Brain pericyte (primary cell): ENCODE measurements at regions not wholly inside any gene's neighbourhood (a gene's known extent, or its start where the extent isn't known, plus 50 kb on each side); places are given as distances from the start of the nearest gene placed in this dataset.
"Not testable (repeated sequence)": the region's sequence is repeated elsewhere in the genome, so short reads cannot be mapped to it uniquely, and the experiment has no call there.

Source experiments
- DNase-seq: peaks from one replicate; pipeline ENCODE4 v3.0.0-alpha.2; 2012; ENCODE audit warnings: low read depth, low spot score

DNA sequence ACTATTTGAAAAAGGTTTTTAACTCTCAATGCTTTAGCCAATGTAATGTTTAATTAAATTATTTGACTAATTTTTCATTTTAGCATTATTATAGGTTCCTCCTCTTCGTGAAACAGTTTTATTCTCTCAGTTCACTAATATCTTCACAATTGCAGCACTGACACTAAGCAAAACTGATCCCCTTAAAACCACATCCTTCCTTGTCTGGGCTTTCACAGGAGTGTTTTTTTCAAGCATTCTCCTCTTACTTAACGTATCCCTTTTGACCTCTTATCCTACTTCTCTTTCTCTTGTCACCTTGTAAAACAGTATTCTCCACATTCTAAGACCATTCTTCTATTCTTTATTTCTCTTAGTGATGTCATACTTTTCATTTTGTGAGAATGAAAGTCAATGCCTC lies 112.8 kb downstream of the DSC3 start:
- DNase-seq: no peak

DNA sequence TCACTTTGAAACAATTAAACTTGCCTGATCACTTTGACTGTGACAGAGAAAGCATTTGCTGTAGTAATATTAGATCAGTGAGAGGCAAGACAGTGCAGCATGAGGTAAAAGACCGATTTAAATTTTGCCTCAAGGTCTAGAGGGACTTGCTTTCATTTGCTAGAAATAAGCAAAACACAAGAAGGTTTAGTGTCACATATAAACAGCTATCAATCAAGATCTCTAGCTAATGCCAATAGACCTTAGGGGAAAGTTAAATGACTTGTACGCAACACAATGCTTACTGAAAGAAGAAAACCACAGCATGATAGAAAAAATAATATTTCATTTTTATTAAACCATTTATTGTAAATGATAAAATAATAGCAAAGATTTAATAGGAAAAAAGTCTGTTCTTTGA lies 113.5 kb downstream of the DSC3 start:
- no peak for DNase-seq

DNA sequence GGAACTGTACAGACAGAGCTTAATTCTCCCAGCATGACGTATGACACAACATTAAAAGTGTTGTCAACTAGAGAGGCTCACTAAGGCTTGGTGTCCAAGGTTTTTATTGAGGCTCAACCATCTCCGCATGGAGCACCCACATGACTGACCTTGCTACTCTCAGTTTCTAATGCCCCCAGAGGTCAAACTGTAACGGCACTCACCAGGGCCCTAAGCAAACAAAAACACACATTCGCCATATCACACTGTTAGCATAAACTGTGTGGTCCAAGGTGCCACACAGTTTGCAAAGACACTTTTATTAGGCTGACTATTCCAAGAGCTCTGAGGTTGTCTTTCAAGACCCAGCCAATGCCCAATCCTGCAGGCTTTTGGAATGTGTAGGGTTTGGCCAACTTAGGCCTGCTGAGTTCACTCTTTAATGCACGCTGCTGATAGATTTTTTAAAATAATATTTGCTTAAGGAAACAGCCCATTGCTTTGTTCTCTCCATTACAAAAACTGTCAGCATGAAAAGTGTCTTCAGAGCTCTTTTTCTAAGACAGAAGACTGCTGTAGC lies 114.9 kb downstream of the DSC3 start:
- DNase-seq: no peak

DNA sequence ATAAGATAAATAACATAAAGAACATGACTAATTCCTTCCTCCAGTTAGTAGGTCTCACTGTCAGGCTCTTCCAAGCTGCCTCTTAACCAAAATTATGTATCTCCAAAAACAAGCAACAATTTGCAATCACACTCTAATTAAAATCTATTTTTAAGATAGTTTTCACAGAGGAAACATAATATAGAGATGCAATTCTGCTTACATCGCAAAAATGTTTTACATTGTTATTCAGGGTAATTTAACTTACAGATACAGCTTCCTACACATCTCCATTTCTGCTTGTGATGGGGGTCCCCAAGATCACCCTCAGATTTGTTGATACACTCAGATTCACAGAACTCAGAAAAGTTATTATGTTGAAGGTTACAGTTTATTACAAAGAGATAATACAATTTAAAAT lies 115.5 kb downstream of the DSC3 start:
- no peak for DNase-seq

DNA sequence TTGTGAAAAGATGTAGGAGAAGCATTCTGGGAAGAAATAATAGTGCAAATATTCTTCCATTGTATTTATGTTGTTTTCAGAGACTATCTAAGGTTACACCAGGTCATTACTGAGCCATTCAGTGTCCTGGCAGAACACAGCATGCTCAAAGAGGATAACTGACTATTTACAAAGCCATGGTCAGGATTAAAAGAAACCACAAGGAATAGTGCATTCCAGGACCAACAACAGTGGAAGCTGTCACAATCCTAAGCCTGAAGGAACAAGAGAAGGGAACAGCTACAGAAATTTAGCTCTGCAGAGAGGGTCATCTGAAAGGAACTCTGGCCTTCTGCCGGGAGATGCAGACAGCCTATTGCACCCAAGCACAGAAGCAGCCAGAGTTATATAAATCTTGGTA lies 116.7 kb downstream of the DSC3 start:
- no peak for DNase-seq

DNA sequence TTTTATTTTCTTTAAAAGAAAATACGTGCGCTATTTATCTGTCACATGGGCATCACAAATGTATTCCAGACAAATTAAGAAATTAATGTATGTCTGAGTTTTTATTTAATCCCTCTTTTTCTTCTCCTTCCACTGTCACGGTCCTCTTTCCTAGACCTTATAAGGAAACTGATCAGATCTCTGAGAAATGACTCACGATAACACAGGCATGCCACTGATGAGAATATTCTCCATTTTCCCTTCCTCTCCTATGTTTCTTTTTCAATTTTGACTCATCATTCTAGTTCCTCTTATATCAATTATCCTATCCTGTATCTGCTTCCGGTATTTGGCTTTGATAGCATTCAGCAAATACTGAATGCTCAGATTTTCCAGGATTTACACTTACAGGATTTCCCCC lies 121.8 kb downstream of the DSC3 start:
- DNase-seq: no peak

DNA sequence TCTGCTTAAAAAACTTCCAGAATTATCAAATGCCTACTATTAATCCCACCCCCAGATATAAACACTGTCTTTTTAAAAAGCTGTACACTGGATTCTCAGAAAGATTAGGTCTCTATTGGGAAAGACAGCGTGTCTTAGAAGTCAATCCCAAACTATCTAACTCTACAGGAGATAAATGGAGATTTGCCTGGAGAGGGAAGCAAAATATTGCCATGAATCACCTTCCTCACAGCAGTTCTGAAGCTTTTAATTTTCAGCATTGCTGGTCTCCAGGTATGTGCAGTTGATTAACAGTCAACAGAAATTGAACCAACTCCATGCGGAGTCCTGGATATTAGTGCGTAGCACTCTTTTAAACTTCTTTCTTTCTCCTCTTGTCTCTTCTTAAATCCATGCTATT lies 122.2 kb downstream of the DSC3 start:
- DNase-seq: no peak

DNA sequence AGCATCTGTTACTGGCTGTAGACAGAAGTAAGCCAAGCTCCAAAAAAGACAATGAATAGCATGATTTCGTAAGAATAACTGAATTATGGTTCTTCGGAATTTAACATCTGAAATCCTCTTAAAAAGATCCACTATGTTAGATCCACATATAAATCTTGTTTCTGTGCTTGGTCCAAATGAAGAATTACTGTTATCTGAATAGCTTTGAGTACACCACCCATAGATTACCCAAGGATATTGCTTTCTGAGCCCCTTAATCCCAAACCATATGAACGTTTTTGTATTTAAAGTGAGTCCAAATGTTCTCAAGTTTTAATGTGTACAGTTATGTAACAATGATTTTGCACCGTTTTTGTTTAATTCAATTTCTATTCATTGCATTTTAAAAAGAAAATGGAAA lies 124.9 kb downstream of the DSC3 start:
- DNase-seq: no peak

DNA sequence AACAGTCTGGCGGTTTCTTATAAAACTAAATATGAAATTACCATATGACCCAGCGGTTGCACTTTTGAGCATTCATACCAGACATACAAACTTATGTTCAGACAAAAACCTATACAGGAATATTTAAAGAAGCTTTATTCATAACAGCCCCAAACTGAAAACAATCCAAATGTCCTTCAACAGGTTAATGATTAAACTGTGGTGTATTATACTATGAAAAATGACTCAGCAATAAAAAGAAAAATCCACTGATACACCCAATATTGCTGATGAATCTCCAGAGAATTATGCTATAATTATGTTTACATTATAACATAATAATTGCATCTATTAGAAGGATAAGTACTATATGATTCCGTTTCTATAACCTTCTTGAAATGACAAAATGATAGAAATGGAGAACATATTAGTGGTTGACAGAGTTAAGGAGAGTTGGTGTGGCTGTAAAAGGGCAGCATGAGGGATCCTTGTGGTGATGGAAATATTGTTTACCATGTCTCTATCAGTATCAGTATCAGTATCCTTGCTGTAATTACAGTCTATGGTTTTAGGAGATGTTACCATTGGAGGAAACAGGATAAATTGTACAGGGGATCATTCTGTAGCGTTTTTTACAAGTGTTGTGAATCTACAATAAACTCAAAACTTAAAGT lies 127.1 kb downstream of the DSC3 start:
- DNase-seq: no peak

DNA sequence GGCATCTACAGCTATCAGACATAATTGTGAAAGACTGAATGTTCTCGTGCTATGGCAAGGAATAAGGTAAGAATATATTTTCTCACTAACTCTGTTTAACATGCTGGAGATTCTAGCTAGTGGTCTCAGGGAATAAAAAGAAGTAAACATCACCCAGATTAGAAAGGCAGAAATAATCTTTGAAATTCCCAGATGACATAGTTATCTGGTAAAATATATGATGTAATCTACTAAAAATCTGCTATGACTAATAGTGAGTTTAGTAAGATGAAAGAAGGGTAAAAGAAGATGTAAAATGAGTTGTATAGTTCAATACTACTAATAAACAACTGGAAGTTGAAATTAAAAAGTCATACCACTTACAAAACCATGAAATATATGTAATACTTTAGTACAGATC lies 134.2 kb downstream of the DSC3 start:
- no peak for DNase-seq

DNA sequence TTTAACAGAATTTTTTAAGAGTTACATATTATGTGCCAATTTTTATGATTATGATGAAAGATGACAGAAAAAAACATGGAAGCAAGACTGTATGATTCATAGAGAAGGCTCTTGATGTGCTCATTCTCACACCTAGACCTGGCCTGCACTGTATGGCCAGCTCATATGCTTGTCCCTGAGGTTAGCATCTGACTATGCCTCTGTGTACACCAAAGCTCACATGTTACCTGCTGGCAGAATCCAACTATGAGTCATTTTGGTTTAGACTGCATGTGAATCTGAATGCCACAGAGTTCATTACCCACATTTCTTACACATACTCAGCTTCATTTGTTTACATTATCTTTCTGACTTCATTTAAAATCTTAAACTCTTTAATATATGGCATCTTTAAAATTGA lies 139.0 kb downstream of the DSC3 start:
- no peak for DNase-seq

DNA sequence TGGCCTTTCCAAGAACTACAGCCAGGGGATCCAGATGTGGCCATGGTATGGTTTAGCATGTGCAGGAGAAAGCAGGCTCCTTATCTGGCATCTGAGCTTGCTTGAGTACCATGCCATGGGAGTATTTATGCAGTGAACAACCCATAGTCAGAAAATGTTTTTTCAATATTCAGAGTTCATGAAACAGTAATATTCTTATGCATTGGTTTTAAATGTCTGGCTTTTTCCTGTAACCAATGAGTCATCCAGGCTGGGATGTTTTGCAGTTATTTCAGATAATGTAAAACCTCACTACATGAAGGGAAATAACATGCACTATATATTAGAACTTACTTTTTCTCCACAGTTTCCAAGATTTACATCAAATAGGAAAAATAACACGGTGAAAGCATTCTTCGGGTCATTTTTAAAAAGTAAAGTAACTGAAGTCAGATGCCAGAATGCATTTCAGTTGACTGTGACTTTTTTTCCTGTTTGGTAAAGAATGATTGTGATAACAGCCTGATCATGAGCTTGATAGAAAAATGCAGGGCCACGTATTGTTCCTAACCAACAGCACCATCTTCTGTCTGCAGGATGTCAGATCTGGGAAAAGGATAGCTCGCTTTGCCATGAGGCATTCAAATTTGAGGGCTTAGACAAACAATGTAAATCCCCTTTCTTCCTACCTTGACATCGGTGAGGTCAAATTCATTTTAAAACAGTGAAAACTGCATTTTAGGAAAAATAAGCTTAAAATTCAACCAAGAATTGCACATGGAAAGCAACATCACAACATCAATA lies 152.8 kb downstream of the DSC3 start:
- DNase-seq: no peak

DNA sequence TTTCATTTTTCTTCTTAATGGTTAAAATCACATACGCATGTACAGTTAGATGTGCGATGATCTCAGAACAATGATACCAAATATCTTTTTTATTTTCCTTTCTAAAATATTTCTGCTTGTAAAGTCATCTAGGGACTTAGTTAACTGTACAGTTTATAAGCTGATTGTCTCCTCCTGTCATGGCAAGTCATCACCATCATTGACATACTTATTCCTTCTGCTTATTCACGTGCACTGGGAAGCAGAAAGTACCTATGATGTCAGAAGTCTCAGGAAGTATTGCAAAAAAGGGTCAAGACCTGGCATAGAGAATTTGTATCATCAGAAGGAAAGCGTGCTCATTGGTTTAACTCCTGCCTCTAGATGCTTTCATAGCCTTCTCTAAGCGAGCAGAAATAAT lies 154.2 kb downstream of the DSC3 start:
- no peak for DNase-seq

DNA sequence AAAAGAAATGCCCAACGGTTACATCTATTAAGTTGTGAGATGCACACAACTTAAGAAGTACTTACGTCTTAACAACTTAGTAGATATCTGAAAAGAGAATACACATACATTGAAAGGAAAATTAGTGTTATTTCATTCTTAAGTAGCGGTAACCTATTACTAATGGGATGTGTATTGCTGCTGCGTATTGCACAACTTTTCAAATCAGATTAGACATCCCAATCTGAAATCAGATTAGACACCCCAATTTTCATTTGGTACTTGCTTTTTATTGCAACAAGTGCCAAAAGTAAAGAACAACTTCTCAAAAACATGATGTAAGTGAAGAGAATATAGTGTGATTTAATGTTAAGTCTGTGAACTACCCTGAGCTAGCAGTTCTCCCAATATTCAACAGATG lies 155.5 kb downstream of the DSC3 start:
- no peak for DNase-seq

DNA sequence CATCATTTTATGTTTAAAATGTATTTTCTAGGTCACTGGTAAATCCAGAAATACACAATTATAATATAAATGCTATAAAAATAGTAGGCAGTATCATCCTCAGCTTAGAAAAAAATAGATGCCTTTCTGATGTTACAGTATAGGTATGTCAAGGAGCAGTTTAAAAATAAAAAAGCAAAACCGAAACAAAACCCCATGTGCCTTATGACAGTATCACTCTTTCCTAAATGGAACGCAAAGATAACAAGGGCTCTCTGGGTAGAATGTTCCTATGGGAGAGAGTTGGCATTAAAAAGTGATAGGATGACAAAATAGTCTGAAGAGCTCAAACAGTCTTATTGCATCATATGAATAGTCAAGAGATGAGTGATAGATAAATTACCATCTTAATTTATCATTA lies 172.1 kb downstream of the DSC3 start:
- no peak for DNase-seq

DNA sequence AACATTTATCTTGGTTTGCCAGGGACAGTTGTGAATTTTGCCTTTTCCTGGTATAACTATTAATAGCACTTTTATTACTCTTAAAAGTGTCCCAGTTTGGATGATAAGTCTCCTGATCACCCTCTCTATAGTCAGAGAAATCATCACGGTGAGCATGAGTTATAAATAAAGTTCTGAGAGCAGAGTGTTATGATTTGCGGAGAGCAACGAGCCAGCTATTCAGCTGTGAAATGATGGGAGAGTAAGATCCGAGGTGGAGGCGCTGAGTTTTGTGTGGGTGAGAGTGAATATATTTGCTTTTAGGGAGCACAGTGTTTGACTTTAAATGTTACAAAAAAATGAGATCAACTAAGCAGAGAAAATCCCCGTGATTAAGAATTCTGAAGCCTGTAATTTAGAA lies 179.6 kb downstream of the DSC3 start:
- DNase-seq: no peak

DNA sequence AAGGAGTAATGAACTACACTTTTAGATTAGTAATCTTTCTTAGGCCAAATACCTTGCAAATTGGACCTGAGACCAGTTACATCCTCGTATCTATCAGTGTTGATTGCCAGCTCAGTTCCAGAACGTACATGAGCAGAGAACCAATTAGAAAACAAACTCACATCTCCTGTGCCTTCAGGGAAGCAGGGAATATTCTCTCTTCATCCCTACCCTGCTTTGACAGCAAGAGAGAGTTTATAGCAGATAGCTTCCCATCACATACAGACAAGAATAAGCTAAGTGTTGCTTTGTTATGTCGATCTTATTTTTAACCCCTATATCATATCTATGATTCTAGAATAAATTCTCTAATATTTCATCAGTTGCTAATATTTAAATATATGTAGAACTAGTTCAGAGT lies 181.8 kb downstream of the DSC3 start:
- DNase-seq: no peak

DNA sequence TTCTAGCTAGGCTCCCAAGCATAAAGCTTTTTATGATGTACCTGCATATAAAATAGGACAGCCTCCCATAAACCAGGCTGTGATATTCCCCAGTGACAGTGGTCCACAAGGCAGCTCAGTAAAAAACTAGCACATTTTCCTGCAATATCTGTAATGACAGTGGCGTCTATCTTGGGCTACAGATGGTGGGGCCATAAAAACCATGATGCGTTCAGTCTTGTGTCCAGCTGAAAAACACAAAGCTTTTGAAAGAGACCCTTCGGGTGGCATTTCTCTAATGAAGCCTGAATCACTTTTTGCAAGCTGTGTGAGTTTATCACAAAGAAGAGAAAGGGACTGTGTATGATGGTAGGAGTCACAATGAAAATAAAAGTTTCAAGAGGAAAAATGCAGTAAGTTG lies 183.5 kb downstream of the DSC3 start:
- DNase-seq: no peak

DNA sequence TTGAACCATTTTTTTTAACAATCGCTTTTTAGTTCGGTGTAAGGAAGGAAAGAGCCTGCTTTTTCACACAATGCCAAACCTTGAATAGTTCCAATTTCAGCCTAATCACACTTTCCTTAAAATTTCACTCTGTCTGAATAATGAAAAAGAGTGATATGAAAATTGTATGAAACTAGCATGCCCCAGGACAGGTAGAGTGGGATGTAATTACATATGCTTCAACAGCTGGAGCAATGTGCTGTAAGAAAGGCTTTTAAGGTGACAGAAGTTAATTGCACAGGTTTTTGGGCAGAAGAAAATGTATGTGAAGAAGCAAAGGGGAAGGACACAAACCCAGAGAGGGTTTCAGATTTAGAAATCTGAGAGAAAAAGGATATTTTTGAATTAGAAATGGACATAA lies 184.0 kb downstream of the DSC3 start:
- no peak for DNase-seq

DNA sequence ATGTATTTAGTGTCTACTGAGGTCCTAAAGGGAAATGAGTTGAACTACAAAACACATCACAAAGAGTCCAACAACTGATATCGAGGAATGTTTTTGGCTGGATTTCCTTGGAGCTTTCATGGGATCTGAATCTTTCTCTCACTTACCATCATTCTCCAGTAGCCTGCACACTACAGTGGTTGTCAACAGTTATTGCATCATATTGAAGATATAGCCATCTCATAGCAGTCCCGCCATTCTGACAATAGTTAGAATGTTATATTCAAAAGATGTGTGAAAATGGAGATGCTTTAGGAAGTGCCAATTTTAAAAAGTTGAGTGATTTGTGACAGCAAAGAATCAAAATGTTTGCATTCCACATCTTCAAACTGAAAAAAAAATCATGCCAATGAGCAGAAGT lies 186.8 kb downstream of the DSC3 start:
- no peak for DNase-seq

DNA sequence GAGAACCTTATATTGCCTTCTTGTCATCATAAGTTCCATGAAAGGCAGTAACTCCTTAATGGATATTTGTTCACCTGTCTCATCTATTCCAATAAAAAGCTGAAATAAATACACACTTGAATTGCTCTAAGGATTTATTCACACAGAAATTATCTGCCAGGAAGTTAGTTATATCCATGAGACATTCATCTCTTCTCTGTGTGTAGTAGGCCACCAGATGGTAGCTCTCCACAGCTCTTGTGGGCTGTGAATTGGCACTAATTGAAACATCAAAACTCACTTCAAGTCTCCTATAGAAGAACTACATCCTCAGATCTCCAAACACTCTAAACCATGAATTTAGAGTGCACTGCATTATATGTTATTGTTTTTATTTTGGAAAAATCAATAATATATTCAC lies 189.6 kb downstream of the DSC3 start:
- DNase-seq: no peak

DNA sequence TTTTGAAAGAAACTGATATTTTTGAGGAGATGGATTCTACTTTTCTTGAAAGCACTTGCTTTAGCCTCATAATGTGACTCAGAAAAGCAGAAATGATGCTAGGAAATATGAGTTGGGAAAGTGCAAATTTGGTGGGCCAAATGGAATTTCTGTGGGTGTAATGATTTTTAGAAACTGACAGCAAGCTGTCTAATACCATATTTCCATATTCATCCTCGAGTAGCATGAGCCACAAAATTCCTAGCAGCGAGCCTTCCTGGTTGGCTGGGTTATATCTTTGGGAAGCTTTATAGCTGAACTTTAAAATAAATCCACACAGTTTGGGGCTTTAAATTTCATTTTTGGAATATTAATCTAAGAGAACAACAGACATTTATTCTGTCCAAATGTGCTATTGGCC lies 190.0 kb downstream of the DSC3 start:
- no peak for DNase-seq

DNA sequence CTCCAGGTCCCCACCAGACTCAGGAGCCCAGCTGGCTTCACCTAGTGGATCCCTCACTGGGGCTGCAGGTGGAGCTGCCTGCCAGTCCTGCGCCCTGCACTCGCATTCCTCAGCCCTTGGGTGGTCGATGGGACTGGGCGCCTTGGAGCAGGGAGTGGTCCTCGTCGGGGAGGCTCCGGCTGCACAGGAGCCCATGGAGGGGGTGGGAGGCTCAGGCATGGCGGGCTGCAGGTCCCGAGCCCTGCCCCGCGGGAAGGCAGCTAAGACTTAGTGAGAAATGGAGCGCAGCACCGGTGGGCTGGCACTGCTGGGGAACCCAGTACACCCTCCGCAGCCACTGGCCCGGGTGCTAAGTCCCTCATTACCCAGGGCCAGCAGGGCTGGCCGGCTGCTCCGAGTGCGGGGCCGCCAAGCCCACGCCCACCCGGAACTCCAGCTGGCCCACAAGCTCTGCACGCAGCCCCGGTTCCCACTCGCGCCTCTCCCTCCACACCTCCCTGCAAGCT lies 203.4 kb downstream of the DSC3 start:
- DNase-seq: not testable (repeated sequence)
